GM19463 (cell line): ENCODE measurements at regions not wholly inside any gene's neighbourhood (a gene's known extent, or its start where the extent isn't known, plus 50 kb on each side); places are given as distances from the start of the nearest gene placed in this dataset.

ENCODE experiments used
- ATAC-seq: cut with Tn5 transposase; IDR thresholded peaks from one replicate; pipeline ENCODE4 v1.9.1; 2021; ENCODE audit warnings: mild to moderate bottlenecking, moderate library complexity; ENCODE audit not compliant: unreplicated experiment

- no peak for ATAC-seq
Measured at GRCh38 chr6:77979204-77979603, 326.4 kb downstream of the MEI4 start.

GRCh38 chr6:77986380-77987034 lies 333.7 kb downstream of the MEI4 start:
- ATAC-seq: peak; percentile 69

- ATAC-seq: peak; percentile 19
Measured at GRCh38 chr6:77987035-77987384, 334.2 kb downstream of the MEI4 start.

- no peak for ATAC-seq
Measured at GRCh38 chr6:78010130-78010529, 357.3 kb downstream of the MEI4 start.

- no peak for ATAC-seq
Measured at GRCh38 chr6:78020586-78020985, 367.7 kb downstream of the MEI4 start.

GRCh38 chr6:78025502-78025901 lies 372.7 kb downstream of the MEI4 start:
- ATAC-seq: no peak

- no peak for ATAC-seq
Measured at GRCh38 chr6:78031228-78031627, 378.4 kb downstream of the MEI4 start.

- ATAC-seq: no peak
Measured at GRCh38 chr6:78059171-78059570, 406.3 kb downstream of the MEI4 start.

- ATAC-seq: no peak
Measured at GRCh38 chr6:78062993-78063392, 410.2 kb downstream of the MEI4 start.

GRCh38 chr6:78076371-78076770 lies 423.5 kb downstream of the MEI4 start:
- ATAC-seq: no peak

- no peak for ATAC-seq
Measured at GRCh38 chr6:78089531-78089930, 436.7 kb downstream of the MEI4 start.

- ATAC-seq: no peak
Measured at GRCh38 chr6:78093906-78094305, 441.1 kb downstream of the MEI4 start.

GRCh38 chr6:78101387-78101786 lies 448.5 kb downstream of the MEI4 start:
- no peak for ATAC-seq

GRCh38 chr6:78110641-78111040 lies 457.8 kb downstream of the MEI4 start:
- no peak for ATAC-seq

GRCh38 chr6:78117966-78118365 lies 465.1 kb downstream of the MEI4 start:
- ATAC-seq: no peak

- no peak for ATAC-seq
Measured at GRCh38 chr6:78131521-78131920, 478.7 kb downstream of the MEI4 start.

- ATAC-seq: no peak
Measured at GRCh38 chr6:78132671-78133410, 480.0 kb downstream of the MEI4 start.

GRCh38 chr6:78150425-78150824 lies 497.6 kb downstream of the MEI4 start:
- ATAC-seq: no peak

GRCh38 chr6:78153976-78154375 lies 501.1 kb downstream of the MEI4 start:
- no peak for ATAC-seq

GRCh38 chr6:78157606-78158005 lies 504.8 kb downstream of the MEI4 start:
- no peak for ATAC-seq

- no peak for ATAC-seq
Measured at GRCh38 chr6:78188891-78189290, 536.1 kb downstream of the MEI4 start.

- no peak for ATAC-seq
Measured at GRCh38 chr6:78192057-78192456, 539.2 kb downstream of the MEI4 start.

- ATAC-seq: no peak
Measured at GRCh38 chr6:78199044-78199443, 546.2 kb downstream of the MEI4 start.
